Stimulated activated CD4-positive, alpha-beta T cell treated with anti-CD3 and anti-CD28 coated beads, Interleukin-1b, Interleukin-23, amount 100 ng/mL, for 1 hour (primary cell): ENCODE measurements at regions not wholly inside any gene's neighbourhood (a gene's known extent, or its start where the extent isn't known, plus 50 kb on each side); places are given as distances from the start of the nearest gene placed in this dataset.
"Not testable (repeated sequence)": the region's sequence is repeated elsewhere in the genome, so short reads cannot be mapped to it uniquely, and the experiment has no call there.

Experiments
- DNase-seq, 2 donors: peaks; one replicate each; pipeline ENCODE4 v3.0.0-alpha.2; 2020; ENCODE audit warnings: low read depth in 2 of 2

- not testable (repeated sequence) for DNase-seq
Measured at GRCh38 chr9:41839786-41840185, 289.4 kb downstream of the CNTNAP3B start.

GRCh38 chr9:41838953-41839352, 290.3 kb downstream of the CNTNAP3B start:
- DNase-seq = not testable (repeated sequence)

- DNase-seq = not testable (repeated sequence)
Measured at GRCh38 chr9:41838562-41838851, 290.7 kb downstream of the CNTNAP3B start.

- not testable (repeated sequence) for DNase-seq
Measured at GRCh38 chr9:41837684-41838561, 291.3 kb downstream of the CNTNAP3B start.

- not testable (repeated sequence) for DNase-seq
Measured at GRCh38 chr9:41833108-41833507, 296.1 kb downstream of the CNTNAP3B start.

- not testable (repeated sequence) for DNase-seq
Measured at GRCh38 chr9:41824723-41825122, 304.5 kb downstream of the CNTNAP3B start.

- DNase-seq = not testable (repeated sequence)
Measured at GRCh38 chr9:41802706-41803105, 326.5 kb downstream of the CNTNAP3B start.

GRCh38 chr9:41798684-41799083, 330.5 kb downstream of the CNTNAP3B start:
- DNase-seq = not testable (repeated sequence)

- DNase-seq = not testable (repeated sequence)
Measured at GRCh38 chr9:41790719-41791363, 338.4 kb downstream of the CNTNAP3B start.

GRCh38 chr9:41790007-41790406, 339.2 kb downstream of the CNTNAP3B start:
- DNase-seq = not testable (repeated sequence)

- not testable (repeated sequence) for DNase-seq
Measured at GRCh38 chr9:41789387-41789786, 339.8 kb downstream of the CNTNAP3B start.

GRCh38 chr9:41787951-41788350, 341.3 kb downstream of the CNTNAP3B start:
- DNase-seq = not testable (repeated sequence)

GRCh38 chr9:41787270-41787669, 342.0 kb downstream of the CNTNAP3B start:
- not testable (repeated sequence) for DNase-seq

- DNase-seq = not testable (repeated sequence)
Measured at GRCh38 chr9:41784006-41784405, 345.2 kb downstream of the CNTNAP3B start.

GRCh38 chr9:41783070-41783810, 346.0 kb downstream of the CNTNAP3B start:
- DNase-seq = not testable (repeated sequence)

- not testable (repeated sequence) for DNase-seq
Measured at GRCh38 chr9:41781899-41782298, 347.3 kb downstream of the CNTNAP3B start.

GRCh38 chr9:41779897-41780406, 349.3 kb downstream of the CNTNAP3B start:
- DNase-seq = not testable (repeated sequence)

- not testable (repeated sequence) for DNase-seq
Measured at GRCh38 chr9:41779192-41779591, 350.0 kb downstream of the CNTNAP3B start.

GRCh38 chr9:41778535-41779071, 350.6 kb downstream of the CNTNAP3B start:
- not testable (repeated sequence) for DNase-seq

GRCh38 chr9:41777536-41777935, 351.7 kb downstream of the CNTNAP3B start:
- not testable (repeated sequence) for DNase-seq

- DNase-seq = not testable (repeated sequence)
Measured at GRCh38 chr9:41772541-41772940, 356.7 kb downstream of the CNTNAP3B start.

- DNase-seq = not testable (repeated sequence)
Measured at GRCh38 chr9:41771693-41772092, 357.5 kb downstream of the CNTNAP3B start.
